ENCODE measurements at regions not wholly inside any gene's neighbourhood (a gene's known extent, or its start where the extent isn't known, plus 50 kb on each side); places are given as distances from the start of the nearest gene placed in this dataset.
"Not testable (repeated sequence)": the region's sequence is repeated elsewhere in the genome, so short reads cannot be mapped to it uniquely, and the experiment has no call there.

- no peak for TF ChIP-seq EZH2 (IDR thresholded peaks at IDR 0.05; ENCODE audit: borderline replicate concordance, low read depth, low read length, poor library complexity, severe bottlenecking)
- no peak for TF ChIP-seq CTCF (conservative IDR thresholded peaks at IDR 0.05; ENCODE audit: low read depth, low read length)
- Histone ChIP-seq H3K27ac (ENCODE audit: low read depth, low read length, poor library complexity, severe bottlenecking) (no peak overlapping the region), H3K4me1 (ENCODE audit: insufficient read depth, low read length, poor library complexity, severe bottlenecking) (no peaks in the 10 kb centered on the region), H3K4me3 (ENCODE audit: low read depth, low read length, poor library complexity, severe bottlenecking) (no peak overlapping the region), H3K36me3 (ENCODE audit: insufficient read depth, low read length, poor library complexity, severe bottlenecking) (no peaks in the 10 kb centered on the region), H3K27me3 (replicated peaks; ENCODE audit: insufficient read depth, low read depth, low read length, poor library complexity) (no peaks in the 10 kb centered on the region), H3K9me3 (ENCODE audit: low read depth, low read length, poor library complexity, severe bottlenecking) (no peaks in the 10 kb centered on the region)
- ChIA-PET CTCF (no interaction called here), POLR2A (ENCODE audit: low non-redundant PET) (no interaction called here)
- no TSS peak for BruUV-seq (replicated peaks)
- intact Hi-C loops (cut with micrococcal nuclease; ENCODE audit: unreplicated experiment): no loop called here
- DNase-seq (ENCODE audit: low spot score): no peak
These were observed 383.6 kb downstream of the BCKDHB start for GRCh38 chr6:80489911-80490635.

GRCh38 chr6:80488190-80488589, 381.7 kb downstream of the BCKDHB start:
- no peaks in the 10 kb centered on the region for H3K36me3 ChIP-seq (ENCODE audit: insufficient read depth, low read length, poor library complexity, severe bottlenecking)
- no peaks in the 10 kb centered on the region for H3K4me1 ChIP-seq (ENCODE audit: insufficient read depth, low read length, poor library complexity, severe bottlenecking)
- POLR2A ChIA-PET (ENCODE audit: low non-redundant PET): no interaction called here
- intact Hi-C loops (cut with micrococcal nuclease; ENCODE audit: unreplicated experiment): no loop called here
- BruUV-seq (replicated peaks): no TSS peak
- H3K4me3 ChIP-seq (ENCODE audit: low read depth, low read length, poor library complexity, severe bottlenecking): no peak overlapping the region
- no peaks in the 10 kb centered on the region for H3K27me3 ChIP-seq (replicated peaks; ENCODE audit: insufficient read depth, low read depth, low read length, poor library complexity)
- H3K27ac ChIP-seq (ENCODE audit: low read depth, low read length, poor library complexity, severe bottlenecking): no peak overlapping the region
- no peaks in the 10 kb centered on the region for H3K9me3 ChIP-seq (ENCODE audit: low read depth, low read length, poor library complexity, severe bottlenecking)
- DNase-seq (ENCODE audit: low spot score): peak; percentile 10
- CTCF ChIA-PET: no interaction called here
- TF ChIP-seq CTCF (conservative IDR thresholded peaks at IDR 0.05; ENCODE audit: low read depth, low read length) (no peak), EZH2 (IDR thresholded peaks at IDR 0.05; ENCODE audit: borderline replicate concordance, low read depth, low read length, poor library complexity, severe bottlenecking) (no peak)

GRCh38 chr6:80485494-80485893, 379.0 kb downstream of the BCKDHB start:
- POLR2A ChIA-PET (ENCODE audit: low non-redundant PET); H3K9me3 ChIP-seq (ENCODE audit: low read depth, low read length, poor library complexity, severe bottlenecking); intact Hi-C loops (cut with micrococcal nuclease; ENCODE audit: unreplicated experiment); H3K4me3 ChIP-seq (ENCODE audit: low read depth, low read length, poor library complexity, severe bottlenecking); H3K27ac ChIP-seq (ENCODE audit: low read depth, low read length, poor library complexity, severe bottlenecking); H3K27me3 ChIP-seq (replicated peaks; ENCODE audit: insufficient read depth, low read depth, low read length, poor library complexity); DNase-seq (ENCODE audit: low spot score); H3K36me3 ChIP-seq (ENCODE audit: insufficient read depth, low read length, poor library complexity, severe bottlenecking); H3K4me1 ChIP-seq (ENCODE audit: insufficient read depth, low read length, poor library complexity, severe bottlenecking); BruUV-seq (replicated peaks); CTCF ChIA-PET: not testable (repeated sequence)

GRCh38 chr6:80482056-80482455, 375.6 kb downstream of the BCKDHB start:
- BruUV-seq (replicated peaks): no TSS peak

More at GRCh38 chr6:80482056-80482455, 375.6 kb downstream of the BCKDHB start:
- Histone ChIP-seq H3K27ac (ENCODE audit: low read depth, low read length, poor library complexity, severe bottlenecking) (no peak overlapping the region), H3K4me3 (ENCODE audit: low read depth, low read length, poor library complexity, severe bottlenecking) (no peak overlapping the region), H3K36me3 (ENCODE audit: insufficient read depth, low read length, poor library complexity, severe bottlenecking) (no peaks in the 10 kb centered on the region), H3K27me3 (replicated peaks; ENCODE audit: insufficient read depth, low read depth, low read length, poor library complexity) (no peaks in the 10 kb centered on the region), H3K4me1 (ENCODE audit: insufficient read depth, low read length, poor library complexity, severe bottlenecking) (no peaks in the 10 kb centered on the region), H3K9me3 (ENCODE audit: low read depth, low read length, poor library complexity, severe bottlenecking) (no peaks in the 10 kb centered on the region)
- DNase-seq (ENCODE audit: low spot score): no peak
- CTCF ChIA-PET: no interaction called here
- POLR2A ChIA-PET (ENCODE audit: low non-redundant PET): no interaction called here
- TF ChIP-seq CTCF (conservative IDR thresholded peaks at IDR 0.05; ENCODE audit: low read depth, low read length) (no peak), EZH2 (IDR thresholded peaks at IDR 0.05; ENCODE audit: borderline replicate concordance, low read depth, low read length, poor library complexity, severe bottlenecking) (no peak)
- intact Hi-C loops (cut with micrococcal nuclease; ENCODE audit: unreplicated experiment): no loop called here
